NCI-H82 treated with DMSO at 0.1 percent for 48 hours (cell line): ENCODE measurements at regions not wholly inside any gene's neighbourhood (a gene's known extent, or its start where the extent isn't known, plus 50 kb on each side); places are given as distances from the start of the nearest gene placed in this dataset.

Source experiments
- DNase-seq: peaks from one replicate; lab custom pipeline; 2025; ENCODE audit not compliant: unreplicated experiment; lab: John Stamatoyannopoulos, UW

DNA sequence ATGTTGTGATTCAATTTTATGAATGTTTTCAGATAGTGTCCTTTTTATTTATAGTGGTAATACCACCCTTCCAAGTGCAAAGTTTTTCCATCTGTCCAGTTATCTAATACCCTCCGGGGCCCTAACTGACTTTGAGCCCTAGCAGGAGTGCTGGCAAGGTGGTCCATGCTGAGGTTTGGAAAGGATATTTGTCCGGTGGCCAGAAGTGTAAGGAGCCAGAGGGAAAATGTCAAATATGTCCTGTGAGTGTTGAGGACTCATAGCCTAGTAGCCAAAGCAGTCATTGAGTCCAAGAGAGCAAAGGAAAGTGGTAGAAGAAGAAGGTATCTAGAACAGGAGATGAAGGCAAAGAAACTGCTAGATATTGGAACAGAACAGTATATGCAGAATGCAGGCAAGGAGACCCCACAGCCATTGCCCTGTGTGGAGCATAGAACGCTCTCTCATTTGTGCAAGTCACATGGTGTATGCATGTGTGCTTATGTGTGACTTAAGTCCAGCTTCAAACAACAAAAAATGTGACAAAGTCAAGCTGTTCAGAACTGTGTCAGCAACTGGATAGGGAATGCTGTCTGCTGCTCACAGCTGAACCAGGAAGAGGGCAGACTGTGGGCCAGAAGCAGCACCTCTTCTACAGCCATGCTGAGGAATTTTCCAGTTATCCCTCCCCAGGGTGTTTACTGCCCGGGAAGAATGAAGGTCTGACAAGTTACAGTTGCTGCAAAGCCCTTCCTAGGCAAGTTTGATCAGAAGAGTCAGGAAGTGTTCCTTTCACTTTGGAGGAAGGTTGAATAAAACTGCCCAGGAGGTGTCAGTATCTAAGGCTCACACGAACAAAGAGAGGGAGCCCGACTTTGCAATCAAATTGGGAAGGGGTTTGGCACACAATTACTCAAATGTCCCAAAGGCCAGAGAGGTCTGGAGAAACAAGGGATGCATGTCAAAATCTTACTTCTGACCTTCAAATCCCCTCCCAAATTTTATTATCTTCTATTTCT lies 463.3 kb upstream of the DMAC1 start:
- DNase-seq: no peak

GRCh38 chr9:8261737-8262136 lies 462.2 kb upstream of the DMAC1 start:
- DNase-seq: no peak

GRCh38 chr9:8259028-8259427 lies 459.4 kb upstream of the DMAC1 start:
- DNase-seq: no peak

- DNase-seq: no peak
Observed at GRCh38 chr9:8256880-8257279, 457.3 kb upstream of the DMAC1 start.

DNA sequence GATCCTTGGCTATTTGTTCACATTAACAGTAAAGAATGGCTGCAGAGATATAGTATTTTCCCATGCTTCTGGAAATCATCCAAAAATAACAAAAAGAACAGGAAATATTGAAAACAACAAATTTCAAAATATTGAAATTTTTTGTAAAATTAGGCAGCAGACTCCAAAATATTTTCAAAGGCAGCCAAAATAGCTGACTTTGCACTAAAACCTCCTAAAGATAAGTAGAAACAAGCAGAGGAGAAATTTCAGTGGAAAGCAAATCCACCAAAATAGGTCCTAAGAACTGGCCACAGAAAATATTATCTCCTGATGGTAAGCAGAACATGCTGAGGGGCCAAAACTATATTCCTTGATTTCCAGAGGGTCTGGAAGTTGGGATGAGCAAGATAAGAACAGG lies 456.3 kb upstream of the DMAC1 start:
- no peak for DNase-seq

GRCh38 chr9:8254541-8254940 lies 455.0 kb upstream of the DMAC1 start:
- DNase-seq: no peak

- DNase-seq: no peak
Observed at GRCh38 chr9:8252445-8252844, 452.9 kb upstream of the DMAC1 start.

GRCh38 chr9:8251566-8251965 lies 452.0 kb upstream of the DMAC1 start:
- DNase-seq: no peak

DNA sequence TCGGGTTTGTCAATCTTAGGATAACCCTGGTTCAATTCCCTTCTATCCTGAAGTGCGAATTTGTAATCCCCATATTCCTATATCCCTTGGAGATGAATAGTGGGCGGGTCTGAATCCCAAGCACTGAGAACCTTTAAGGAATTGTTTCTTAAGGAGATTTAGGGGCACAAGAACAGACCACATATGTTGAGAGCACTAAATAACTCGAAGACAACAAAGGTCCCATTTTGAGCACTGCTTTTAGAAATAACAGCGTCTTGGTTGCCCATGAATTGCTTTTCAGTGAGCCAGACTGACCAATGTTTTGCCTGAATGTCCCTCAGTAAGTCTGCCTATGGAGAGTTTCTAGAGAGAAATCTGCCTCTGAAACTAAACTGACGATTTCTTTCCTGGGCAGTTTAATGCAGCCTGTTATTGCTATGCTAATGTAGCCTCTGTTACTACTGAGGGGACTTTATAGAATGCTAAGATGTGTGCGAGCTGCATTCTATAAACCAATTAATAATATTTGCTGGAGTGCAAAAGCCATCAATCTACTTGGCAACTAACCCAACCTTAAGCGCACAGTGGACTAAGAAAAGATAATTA lies 445.0 kb upstream of the DMAC1 start:
- DNase-seq: peak; percentile 7

DNA sequence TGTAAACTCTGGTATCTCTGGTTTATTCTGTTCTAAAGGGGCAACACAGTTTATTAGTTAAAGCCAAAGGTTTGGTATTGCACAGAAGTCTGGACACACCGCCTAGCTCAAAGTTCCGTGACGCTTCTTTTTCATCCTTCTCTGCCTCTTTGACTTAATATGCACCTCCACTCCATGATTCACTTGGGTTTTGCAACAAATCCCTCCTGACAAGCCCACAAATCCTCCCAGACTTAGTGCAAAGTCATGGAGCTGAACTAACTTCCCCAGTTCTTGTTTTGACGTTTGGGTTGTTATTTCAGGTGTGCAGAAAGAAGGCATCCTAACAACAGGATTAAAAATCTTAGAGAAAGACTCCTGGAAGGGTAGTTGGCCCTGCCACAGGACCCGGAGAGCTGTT lies 441.6 kb upstream of the DMAC1 start:
- no peak for DNase-seq

DNA sequence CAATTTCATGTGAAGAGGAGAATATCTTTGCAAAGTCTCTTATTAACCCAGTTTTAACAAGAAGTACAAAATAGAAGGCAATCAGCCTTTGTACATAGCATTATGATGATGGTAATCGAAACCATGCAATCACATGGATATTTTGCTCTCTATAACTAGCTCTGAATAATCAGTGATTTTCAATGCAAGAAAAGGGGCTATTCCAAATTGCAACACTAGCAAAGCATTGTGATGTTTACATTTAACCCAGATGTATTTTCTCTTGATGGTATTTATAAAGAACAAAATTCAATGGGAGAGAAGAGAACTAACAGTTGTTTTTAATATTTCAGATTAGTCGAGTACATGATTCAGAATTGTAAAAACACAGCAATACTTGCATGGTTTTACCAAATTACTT lies 437.5 kb upstream of the DMAC1 start:
- DNase-seq: no peak

DNA sequence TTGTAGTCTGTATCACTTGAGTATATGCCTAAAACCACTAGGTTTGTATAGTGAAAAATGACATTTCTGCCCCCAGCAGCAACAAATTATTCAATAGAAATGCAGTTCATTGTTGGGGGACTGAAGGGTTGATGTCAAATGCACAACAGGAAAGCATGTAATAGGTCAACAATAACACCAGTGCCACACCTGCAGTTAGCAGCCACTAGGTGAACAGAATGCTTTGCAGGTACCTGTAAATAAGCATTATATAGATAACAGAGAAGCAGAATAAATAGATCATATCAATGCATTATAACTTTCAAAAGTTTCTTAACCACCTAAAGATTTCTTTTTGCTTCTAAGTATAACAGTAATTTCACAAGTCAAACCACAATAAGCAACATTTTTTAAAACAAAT lies 435.9 kb upstream of the DMAC1 start:
- no peak for DNase-seq

GRCh38 chr9:8234316-8234715 lies 434.7 kb upstream of the DMAC1 start:
- peak; percentile 90 for DNase-seq

GRCh38 chr9:8232726-8233125 lies 433.1 kb upstream of the DMAC1 start:
- DNase-seq: no peak

DNA sequence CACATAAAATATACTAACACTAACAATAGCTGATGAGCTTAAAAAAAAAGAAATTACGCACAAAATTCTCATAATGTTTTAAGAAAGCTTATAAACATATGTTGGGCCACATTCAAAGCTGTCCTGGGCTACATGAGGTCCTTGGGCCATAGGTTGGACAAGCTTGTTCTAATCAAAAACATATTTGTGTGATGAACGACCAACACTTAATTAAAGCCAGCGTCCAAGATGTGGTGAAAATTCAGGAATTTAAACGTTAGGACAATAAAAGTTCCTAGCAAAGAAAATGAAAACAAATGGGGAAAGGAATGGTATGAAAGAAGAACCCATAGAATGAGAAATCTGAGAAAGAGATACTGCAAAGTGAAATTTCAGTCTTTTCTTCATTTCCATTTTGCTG lies 429.6 kb upstream of the DMAC1 start:
- no peak for DNase-seq

DNA sequence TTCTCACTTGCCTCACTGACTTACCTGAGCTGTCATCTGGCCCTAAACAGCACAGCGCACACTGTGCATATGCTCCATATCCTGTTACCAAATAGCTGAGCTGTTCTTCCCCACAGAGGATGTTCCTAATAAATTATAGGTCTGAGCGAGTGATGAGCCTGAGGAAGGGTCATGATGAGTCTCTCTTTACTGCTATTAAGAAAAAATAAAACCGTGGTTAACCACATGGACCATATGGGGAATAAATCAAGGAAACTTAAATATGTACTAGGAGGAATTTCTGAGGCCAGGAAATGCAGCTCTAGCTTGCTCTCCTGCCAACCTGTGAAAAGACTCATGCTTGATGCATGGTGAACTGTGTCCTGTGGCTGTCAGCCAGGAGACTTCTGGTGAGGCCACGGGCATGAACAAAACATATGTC lies 424.8 kb upstream of the DMAC1 start:
- no peak for DNase-seq

DNA sequence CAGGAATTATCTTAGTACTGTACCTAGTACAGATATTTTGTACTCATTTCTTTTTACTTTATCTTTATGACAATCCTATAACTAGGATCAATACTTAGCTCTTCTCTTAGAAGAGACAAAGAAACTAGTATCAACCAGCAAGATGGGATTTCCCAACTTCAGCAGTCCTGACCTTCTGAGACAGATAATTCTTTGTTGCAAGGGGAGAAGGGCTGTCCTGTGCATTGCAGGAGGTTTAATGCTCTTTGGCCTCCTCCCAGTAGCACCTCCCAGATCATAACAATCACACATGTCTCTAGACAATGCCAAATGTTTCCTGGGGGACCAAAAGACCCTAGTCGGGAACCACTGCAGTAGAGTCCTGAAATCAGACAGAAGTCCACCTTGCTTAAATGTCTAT lies 424.3 kb upstream of the DMAC1 start:
- no peak for DNase-seq

GRCh38 chr9:8221462-8221861 lies 421.9 kb upstream of the DMAC1 start:
- peak; percentile 93 for DNase-seq

GRCh38 chr9:8208465-8208864 lies 408.9 kb upstream of the DMAC1 start:
- DNase-seq: no peak

DNA sequence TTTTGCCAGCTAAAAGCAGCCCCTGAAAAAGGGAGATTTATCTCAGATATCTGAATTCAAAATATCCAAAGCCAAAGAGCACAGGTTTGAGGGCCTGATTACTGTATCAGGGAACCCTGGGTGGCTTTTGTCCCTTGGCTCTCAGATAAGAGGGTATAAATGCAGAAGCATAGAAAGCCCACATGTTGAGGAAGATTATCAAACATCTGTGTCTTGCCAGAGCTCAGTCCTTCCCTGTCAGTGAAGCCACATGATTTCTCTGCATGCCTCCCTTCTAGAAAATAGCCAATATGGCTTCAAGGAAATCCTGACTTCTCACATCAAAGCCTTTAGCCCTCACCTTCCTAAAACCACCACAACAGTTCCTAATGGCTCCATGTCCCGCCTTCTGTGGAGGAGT lies 408.0 kb upstream of the DMAC1 start:
- DNase-seq: no peak

- no peak for DNase-seq
Observed at GRCh38 chr9:8206720-8207119, 407.1 kb upstream of the DMAC1 start.

DNA sequence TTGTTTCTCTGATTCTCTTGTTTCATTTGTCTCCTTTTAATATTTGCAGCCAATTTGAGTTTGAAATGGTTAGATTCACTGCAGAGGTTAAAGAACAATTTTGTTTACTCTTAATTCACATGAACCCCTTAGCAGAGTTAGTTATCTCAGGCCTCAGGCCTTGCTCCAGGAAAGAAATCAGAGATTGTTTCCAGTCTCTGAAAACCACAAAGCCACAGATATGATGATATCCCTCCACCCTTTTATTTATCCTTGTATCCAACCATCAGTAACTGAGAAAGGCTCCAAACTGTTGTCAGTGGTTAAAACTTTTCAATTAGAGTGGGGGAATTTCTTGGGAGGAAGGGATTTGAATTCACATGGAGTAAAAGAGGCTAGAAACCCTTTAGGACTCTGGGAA lies 406.0 kb upstream of the DMAC1 start:
- no peak for DNase-seq

- DNase-seq: no peak
Observed at GRCh38 chr9:8189881-8190280, 390.3 kb upstream of the DMAC1 start.
